PC-9 (cell line): ENCODE measurements at regions not wholly inside any gene's neighbourhood (a gene's known extent, or its start where the extent isn't known, plus 50 kb on each side); places are given as distances from the start of the nearest gene placed in this dataset.

Experiments used
- BruUV-seq: library from RNA; stranded (reverse); fragments of 400-500 nt; replicated peaks from 2 replicates; lab custom pipeline; 2021; lab: Mats Ljungman, UMichigan
- CTCF ChIA-PET: fragments of 300-600 bp; sonication (Branson Sonifier 250); formaldehyde crosslinking; loops from one replicate; lab custom pipeline; 2022; ENCODE audit warnings: antibody characterized with exemption; lab: Charles Lee
- POLR2A ChIA-PET: fragments of 300-600 bp; sonication (Branson Sonifier 250); formaldehyde crosslinking; loops from one replicate; lab custom pipeline; 2022; ENCODE audit warnings: antibody characterized with exemption; ENCODE audit not compliant: unreplicated experiment; lab: Charles Lee
- DNase-seq, 2 experiments: peaks; one replicate each; pipeline versions ENCODE4 v3.0.0 to v3.0.0-alpha.2; 2015 to 2022; ENCODE audit warnings: mixed read lengths in 1 of 2
- H2AFZ ChIP-seq: fragments of 200-600 bp; sonication (generic); 2 replicates; pipeline ENCODE4 v1.8.1; 2017; ENCODE audit warnings: antibody characterized with exemption
- H3F3A ChIP-seq: fragments of 200-600 bp; sonication (generic); 2 replicates; pipeline ENCODE4 v1.8.1; 2017; ENCODE audit warnings: antibody characterized with exemption, mild to moderate bottlenecking, low read depth; ENCODE audit not compliant: insufficient read depth
- H3K27ac ChIP-seq: fragments of 200-600 bp; sonication (generic); 2 replicates; pipeline ENCODE4 v1.6.1; 2016; ENCODE audit warnings: mixed run types
- H3K27me3 ChIP-seq: fragments of 200-600 bp; sonication (generic); 2 replicates; pipeline ENCODE4 v1.6.1; 2016; ENCODE audit warnings: low read depth, mixed run types; ENCODE audit not compliant: insufficient read depth
- H3K36me3 ChIP-seq: fragments of 200-600 bp; sonication (generic); 2 replicates; pipeline ENCODE4 v1.6.1; 2016; ENCODE audit warnings: low read depth, mixed run types
- H3K4me1 ChIP-seq: fragments of 200-600 bp; sonication (generic); replicated peaks from 2 replicates; pipeline ENCODE4 v1.6.1; 2016; ENCODE audit warnings: mixed run types; ENCODE audit not compliant: insufficient read depth
- H3K4me2 ChIP-seq: fragments of 200-600 bp; sonication (generic); 2 replicates; pipeline ENCODE4 v1.6.1; 2017; ENCODE audit warnings: mixed run types
- H3K4me3 ChIP-seq: fragments of 200-600 bp; sonication (generic); 2 replicates; pipeline ENCODE4 v1.6.1; 2016; ENCODE audit warnings: mixed run types
- H3K79me2 ChIP-seq: fragments of 200-600 bp; sonication (generic); 2 replicates; pipeline ENCODE4 v1.6.1; 2017; ENCODE audit warnings: low read depth, mixed run types
- H3K9me2 ChIP-seq: fragments of 200-600 bp; sonication (generic); 2 replicates; pipeline ENCODE4 v1.8.1; 2017; ENCODE audit warnings: mild to moderate bottlenecking; ENCODE audit not compliant: insufficient read depth
- H3K9me3 ChIP-seq: fragments of 200-600 bp; sonication (generic); 2 replicates; pipeline ENCODE4 v1.8.1; 2016; ENCODE audit warnings: low read depth; ENCODE audit not compliant: insufficient read depth
- H4K20me1 ChIP-seq: fragments of 200-600 bp; sonication (generic); 2 replicates; pipeline ENCODE4 v1.8.1; 2017; ENCODE audit not compliant: insufficient read depth
- CTCF ChIP-seq: fragments of 200-600 bp; sonication (generic); conservative IDR thresholded peaks from 2 replicates; pipeline ENCODE4 v1.6.1; 2017; ENCODE audit warnings: mixed run types, antibody characterized with exemption, mild to moderate bottlenecking, moderate library complexity
- EZH2 ChIP-seq: fragments of 200-600 bp; sonication (generic); IDR thresholded peaks from 2 replicates; pipeline ENCODE4 v1.8.0; 2017; ENCODE audit warnings: antibody characterized with exemption, low read depth
- intact Hi-C: fragments of 100-400 bp; cut with micrococcal nuclease; formaldehyde crosslinking; loops from one replicate; pipeline ENCODE4 v1.10.0; 2022; ENCODE audit not compliant: unreplicated experiment

GRCh38 chr13:53326716-53327115 is 298.1 kb downstream of the OLFM4 start:
- no TSS peak for BruUV-seq
- POLR2A ChIA-PET, result no interaction called here

GRCh38 chr13:53327680-53328315 is 299.2 kb downstream of the OLFM4 start:
- ChIA-PET POLR2A (no interaction called here), CTCF (no interaction called here)
- no peaks in the 10 kb centered on the region for H4K20me1 ChIP-seq
- H3K4me2 ChIP-seq, result no peak overlapping the region
- no peak overlapping the region for H3K4me3 ChIP-seq
- BruUV-seq, result no TSS peak
- no peaks in the 10 kb centered on the region for H3F3A ChIP-seq
- no peak for TF ChIP-seq EZH2
- no peak for TF ChIP-seq CTCF
- no peaks in the 10 kb centered on the region for H3K9me2 ChIP-seq
- DNase-seq, result no peak
- H2AFZ ChIP-seq, result no peak overlapping the region
- no peak overlapping the region for H3K27ac ChIP-seq
- intact Hi-C loops, result no loop called here
- no peaks in the 10 kb centered on the region for H3K4me1 ChIP-seq
- no peaks in the 10 kb centered on the region for H3K79me2 ChIP-seq
- no peaks in the 10 kb centered on the region for H3K36me3 ChIP-seq
- H3K27me3 ChIP-seq, result no peaks in the 10 kb centered on the region; the same call in 1 of the 2 replicates
- H3K9me3 ChIP-seq, result no peaks in the 10 kb centered on the region

More at GRCh38 chr13:53326716-53327115, 298.1 kb downstream of the OLFM4 start:
- Histone ChIP-seq H3K27ac (no peak overlapping the region), H3K27me3 (no peaks in the 10 kb centered on the region; the same call in 1 of the 2 replicates), H2AFZ (no peak overlapping the region), H4K20me1 (no peaks in the 10 kb centered on the region), H3K4me3 (no peak overlapping the region), H3K4me1 (no peaks in the 10 kb centered on the region), H3K9me2 (no peaks in the 10 kb centered on the region), H3F3A (no peaks in the 10 kb centered on the region), H3K9me3 (no peaks in the 10 kb centered on the region), H3K4me2 (no peak overlapping the region), H3K36me3 (no peaks in the 10 kb centered on the region), H3K79me2 (no peaks in the 10 kb centered on the region)
- no peak for DNase-seq
- TF ChIP-seq CTCF, result no peak
- no peak for TF ChIP-seq EZH2
- CTCF ChIA-PET, result no interaction called here
- intact Hi-C loops, result no loop called here

- H3K27me3 ChIP-seq, result no peaks in the 10 kb centered on the region
- no peaks in the 10 kb centered on the region for H3K4me1 ChIP-seq
- H3K27ac ChIP-seq, result no peak overlapping the region
- no peak for TF ChIP-seq EZH2
- no peak for TF ChIP-seq CTCF
- H3K79me2 ChIP-seq, result no peaks in the 10 kb centered on the region
- no peak for DNase-seq
- H2AFZ ChIP-seq, result no peak overlapping the region
- no peaks in the 10 kb centered on the region for H3K9me3 ChIP-seq
- intact Hi-C loops, result no loop called here
- H3K36me3 ChIP-seq, result no peaks in the 10 kb centered on the region
- H3K4me3 ChIP-seq, result no peak overlapping the region
- CTCF ChIA-PET, result no interaction called here
- H4K20me1 ChIP-seq, result no peaks in the 10 kb centered on the region
- no peak overlapping the region for H3K4me2 ChIP-seq
- no peaks in the 10 kb centered on the region for H3K9me2 ChIP-seq
- H3F3A ChIP-seq, result no peaks in the 10 kb centered on the region
- BruUV-seq, result no TSS peak
- POLR2A ChIA-PET, result no interaction called here
Measured at GRCh38 chr13:53336441-53337160, 308.0 kb downstream of the OLFM4 start.
